Smooth muscle cell of the brain vasculature (primary cell): ENCODE measurements at regions not wholly inside any gene's neighbourhood (a gene's known extent, or its start where the extent isn't known, plus 50 kb on each side); places are given as distances from the start of the nearest gene placed in this dataset.

Experiments used
- DNase-seq: peaks from one replicate; pipeline ENCODE4 v3.0.0-alpha.2; 2012; ENCODE audit warnings: low read depth, low spot score

GRCh38 chr9:89905606-89906338 is 301.0 kb downstream of the GADD45G start:
- no peak for DNase-seq

- DNase-seq, result no peak
These were observed 307.2 kb downstream of the GADD45G start for GRCh38 chr9:89911721-89912604.

GRCh38 chr9:89912605-89912953 is 307.8 kb downstream of the GADD45G start:
- no peak for DNase-seq

GRCh38 chr9:89915187-89915586 is 310.4 kb downstream of the GADD45G start:
- DNase-seq, result no peak

GRCh38 chr9:89916001-89916597 is 311.3 kb downstream of the GADD45G start:
- no peak for DNase-seq

- no peak for DNase-seq
These were observed 313.0 kb downstream of the GADD45G start for GRCh38 chr9:89917861-89918260.

GRCh38 chr9:89919171-89919681 is 314.4 kb downstream of the GADD45G start:
- DNase-seq, result no peak

- DNase-seq, result no peak
These were observed 315.3 kb downstream of the GADD45G start for GRCh38 chr9:89920131-89920530.

- no peak for DNase-seq
These were observed 316.1 kb downstream of the GADD45G start for GRCh38 chr9:89920951-89921350.

- no peak for DNase-seq
These were observed 317.3 kb downstream of the GADD45G start for GRCh38 chr9:89922099-89922498.

GRCh38 chr9:89923174-89923573 is 318.4 kb downstream of the GADD45G start:
- no peak for DNase-seq

GRCh38 chr9:89923961-89924504 is 319.2 kb downstream of the GADD45G start:
- no peak for DNase-seq

GRCh38 chr9:89924611-89925010 is 319.8 kb downstream of the GADD45G start:
- no peak for DNase-seq

GRCh38 chr9:89926167-89926566 is 321.4 kb downstream of the GADD45G start:
- DNase-seq, result no peak

GRCh38 chr9:89926691-89927220 is 321.9 kb downstream of the GADD45G start:
- no peak for DNase-seq

- no peak for DNase-seq
These were observed 323.3 kb downstream of the GADD45G start for GRCh38 chr9:89928106-89928505.

- DNase-seq, result no peak
These were observed 323.9 kb downstream of the GADD45G start for GRCh38 chr9:89928521-89929275.

- no peak for DNase-seq
These were observed 324.5 kb downstream of the GADD45G start for GRCh38 chr9:89929315-89929672.

- DNase-seq, result no peak
These were observed 325.1 kb downstream of the GADD45G start for GRCh38 chr9:89929673-89930480.

- DNase-seq, result no peak
These were observed 328.8 kb downstream of the GADD45G start for GRCh38 chr9:89933578-89933977.
